SU-DHL-6 (cell line): ENCODE measurements at regions not wholly inside any gene's neighbourhood (a gene's known extent, or its start where the extent isn't known, plus 50 kb on each side); places are given as distances from the start of the nearest gene placed in this dataset.

Experiments used
- H2AFZ ChIP-seq: fragments of 200-600 bp; sonication (generic); 2 replicates; pipeline ENCODE4 v1.6.1; 2014; ENCODE audit warnings: low read depth, mild to moderate bottlenecking, moderate library complexity, mixed read lengths, antibody characterized with exemption, low read length; ENCODE audit not compliant: severe bottlenecking
- H3F3A ChIP-seq: fragments of 200-600 bp; shearing (Covaris generic); 2 replicates; pipeline ENCODE4 v1.6.0; 2016; ENCODE audit warnings: antibody characterized with exemption, mild to moderate bottlenecking; ENCODE audit not compliant: insufficient read depth
- H3K27ac ChIP-seq: fragments of 200-600 bp; sonication (generic); 2 replicates; pipeline ENCODE4 v1.5.1; 2016; ENCODE audit warnings: low read depth, mild to moderate bottlenecking, low read length, moderate library complexity, mixed read lengths
- H3K27me3 ChIP-seq: fragments of 200-600 bp; sonication (generic), shearing (Covaris generic); 2 replicates; pipeline ENCODE4 v1.6.0; 2014; ENCODE audit warnings: mild to moderate bottlenecking, low read length
- H3K36me3 ChIP-seq: fragments of 200-600 bp; sonication (generic); 2 replicates; pipeline ENCODE4 v1.6.1; 2014; ENCODE audit warnings: mild to moderate bottlenecking, low read length, mixed read lengths
- H3K4me2 ChIP-seq: fragments of 300-600, 200-600 bp; shearing (Covaris generic), sonication (generic); 2 replicates; pipeline ENCODE4 v1.6.0; 2014; ENCODE audit warnings: low read length, low read depth, mild to moderate bottlenecking; ENCODE audit not compliant: poor library complexity, severe bottlenecking
- H3K4me3 ChIP-seq: fragments of 200-600 bp; sonication (generic); 2 replicates; pipeline ENCODE4 v1.5.1; 2014; ENCODE audit warnings: antibody characterized with exemption, low read length, mild to moderate bottlenecking, mixed read lengths; ENCODE audit not compliant: insufficient read depth, poor library complexity, severe bottlenecking
- H3K79me2 ChIP-seq: fragments of 200-600 bp; sonication (generic); 2 replicates; pipeline ENCODE4 v1.6.1; 2014; ENCODE audit warnings: mild to moderate bottlenecking, low read length, moderate library complexity; ENCODE audit not compliant: insufficient read depth
- H3K9ac ChIP-seq: fragments of 200-600 bp; sonication (generic); 2 replicates; pipeline ENCODE4 v1.7.0; 2014; ENCODE audit warnings: mild to moderate bottlenecking, low read length
- H3K9me2 ChIP-seq: fragments of 200-600 bp; sonication (generic); replicated peaks from 2 replicates; pipeline ENCODE4 v1.6.1; 2014; ENCODE audit warnings: low read length; ENCODE audit not compliant: insufficient read depth
- H3K9me3 ChIP-seq: fragments of 200-600 bp; sonication (generic); 2 replicates; pipeline ENCODE4 v1.6.1; 2014; ENCODE audit warnings: low read length, mixed read lengths; ENCODE audit not compliant: insufficient read depth
- H4K20me1 ChIP-seq: fragments of 200-600 bp; sonication (generic); 2 replicates; pipeline ENCODE4 v1.6.1; 2014; ENCODE audit warnings: low read depth, mild to moderate bottlenecking, antibody characterized with exemption, low read length, moderate library complexity, mixed read lengths
- EZH2phosphoT487 ChIP-seq: fragments of 200-600 bp; sonication (generic), shearing (Covaris generic); conservative IDR thresholded peaks from 2 replicates; pipeline ENCODE4 v1.6.1; 2018; ENCODE audit warnings: mild to moderate bottlenecking, antibody characterized with exemption, low read length, moderate library complexity, mixed read lengths
- TF ChIP-seq, protein P1 (sequence below): fragments of 200-600 bp; sonication (generic); IDR thresholded peaks from one replicate; pipeline ENCODE4 v1.5.1; 2017; ENCODE audit warnings: antibody characterized with exemption, mild to moderate bottlenecking, low read length, moderate library complexity; ENCODE audit not compliant: insufficient read depth, poor library complexity, severe bottlenecking

DNA sequence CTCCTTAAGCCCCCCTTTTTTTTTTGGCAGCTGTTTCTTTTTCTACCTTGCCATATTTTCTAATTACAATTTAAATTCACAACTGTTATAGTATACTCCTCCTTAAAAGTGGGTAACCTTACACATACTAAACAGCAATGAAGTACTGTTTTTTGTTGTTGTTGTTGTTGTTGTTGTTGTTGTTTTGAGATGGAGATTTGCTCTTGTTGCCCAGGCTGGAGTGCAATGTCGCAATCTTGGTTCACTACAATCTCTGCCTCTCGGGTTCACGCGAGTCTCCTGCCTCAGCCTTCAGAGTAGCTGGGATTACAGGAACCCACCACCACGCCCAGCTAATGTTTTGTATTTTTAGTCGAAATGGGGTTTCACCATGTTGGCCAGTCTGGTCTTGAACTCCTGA is 669.1 kb upstream of the CDH6 start:
- Histone ChIP-seq H3K36me3 (no peaks in the 10 kb centered on the region), H3K4me3 (no peak overlapping the region), H3K9me2 (no peaks in the 10 kb centered on the region), H3K9me3 (no peaks in the 10 kb centered on the region), H3K27ac (no peak overlapping the region), H3F3A (no peaks in the 10 kb centered on the region), H4K20me1 (no peaks in the 10 kb centered on the region), H3K9ac (no peak overlapping the region), H3K27me3 (no peaks in the 10 kb centered on the region), H3K79me2 (no peaks in the 10 kb centered on the region), H2AFZ (no peak overlapping the region), H3K4me2 (no peak overlapping the region)
- TF ChIP-seq, protein P1, sequence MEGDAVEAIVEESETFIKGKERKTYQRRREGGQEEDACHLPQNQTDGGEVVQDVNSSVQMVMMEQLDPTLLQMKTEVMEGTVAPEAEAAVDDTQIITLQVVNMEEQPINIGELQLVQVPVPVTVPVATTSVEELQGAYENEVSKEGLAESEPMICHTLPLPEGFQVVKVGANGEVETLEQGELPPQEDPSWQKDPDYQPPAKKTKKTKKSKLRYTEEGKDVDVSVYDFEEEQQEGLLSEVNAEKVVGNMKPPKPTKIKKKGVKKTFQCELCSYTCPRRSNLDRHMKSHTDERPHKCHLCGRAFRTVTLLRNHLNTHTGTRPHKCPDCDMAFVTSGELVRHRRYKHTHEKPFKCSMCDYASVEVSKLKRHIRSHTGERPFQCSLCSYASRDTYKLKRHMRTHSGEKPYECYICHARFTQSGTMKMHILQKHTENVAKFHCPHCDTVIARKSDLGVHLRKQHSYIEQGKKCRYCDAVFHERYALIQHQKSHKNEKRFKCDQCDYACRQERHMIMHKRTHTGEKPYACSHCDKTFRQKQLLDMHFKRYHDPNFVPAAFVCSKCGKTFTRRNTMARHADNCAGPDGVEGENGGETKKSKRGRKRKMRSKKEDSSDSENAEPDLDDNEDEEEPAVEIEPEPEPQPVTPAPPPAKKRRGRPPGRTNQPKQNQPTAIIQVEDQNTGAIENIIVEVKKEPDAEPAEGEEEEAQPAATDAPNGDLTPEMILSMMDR, result no peak
- no peak for TF ChIP-seq EZH2phosphoT487

DNA sequence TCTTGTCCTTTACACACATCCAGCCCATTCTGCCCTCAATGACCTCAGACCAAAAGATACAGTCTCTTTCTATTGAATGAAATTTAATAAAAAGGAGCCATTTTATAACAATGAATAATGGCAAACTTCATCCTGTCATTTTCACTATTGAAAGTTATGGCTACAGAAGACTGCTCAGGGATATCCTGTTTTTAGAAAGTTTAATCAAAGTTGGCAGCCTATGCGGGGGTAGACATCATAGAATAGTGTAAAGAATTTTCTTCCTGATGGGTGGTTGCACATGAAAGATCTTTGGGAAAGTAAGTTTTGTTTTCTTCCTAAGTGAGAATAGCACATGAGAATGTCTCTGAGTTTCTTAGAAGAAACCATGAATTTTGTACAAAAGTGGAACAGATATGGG is 670.4 kb upstream of the CDH6 start:
- Histone ChIP-seq H3K27ac (no peak overlapping the region), H3K9me2 (no peaks in the 10 kb centered on the region), H3F3A (no peaks in the 10 kb centered on the region), H3K9ac (no peak overlapping the region), H4K20me1 (no peaks in the 10 kb centered on the region), H2AFZ (no peak overlapping the region), H3K4me3 (no peak overlapping the region), H3K4me2 (no peak overlapping the region), H3K9me3 (no peaks in the 10 kb centered on the region), H3K79me2 (no peaks in the 10 kb centered on the region), H3K27me3 (no peaks in the 10 kb centered on the region), H3K36me3 (no peaks in the 10 kb centered on the region)
- TF ChIP-seq EZH2phosphoT487, result no peak
- TF ChIP-seq, protein P1, result no peak

DNA sequence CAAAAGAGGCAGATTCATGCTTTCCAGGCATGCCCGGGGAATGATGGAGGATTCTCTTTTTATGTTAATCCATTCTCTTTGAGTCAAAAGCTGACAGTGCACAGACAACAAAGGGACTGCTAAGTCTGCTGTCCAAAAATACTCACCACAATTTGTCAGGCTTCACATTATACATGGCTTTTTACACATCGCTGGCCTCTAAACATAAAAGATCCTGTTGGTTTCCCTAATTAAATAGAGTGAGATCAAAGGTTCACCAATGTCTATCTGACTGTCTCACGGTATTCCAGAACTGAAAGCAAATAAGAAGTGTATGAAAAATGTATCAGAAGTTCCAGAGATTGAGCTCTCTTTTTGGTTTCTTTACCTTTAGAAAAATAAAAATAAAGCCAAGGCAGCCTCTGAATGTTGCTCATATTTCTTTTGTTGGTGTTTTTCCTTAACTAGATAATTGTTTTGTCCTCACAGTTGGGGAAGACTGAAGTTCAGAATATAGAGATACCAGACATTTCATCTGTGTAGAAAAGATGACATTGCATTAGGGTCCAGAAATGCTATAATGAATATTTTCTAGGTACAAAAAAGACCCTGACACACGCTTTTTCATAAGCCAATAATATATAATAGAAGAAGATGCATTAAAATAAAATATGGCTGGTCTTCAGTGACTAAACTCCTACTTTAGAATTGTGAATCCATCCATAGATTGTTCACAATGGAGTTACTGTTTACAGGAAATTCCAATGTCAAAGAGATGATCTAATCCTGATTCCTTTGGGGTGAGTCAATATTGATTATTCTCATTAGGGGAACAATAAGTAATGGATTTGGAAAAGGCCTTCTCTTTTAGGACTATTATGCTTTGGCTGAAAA is 688.2 kb upstream of the CDH6 start:
- no peak overlapping the region for H2AFZ ChIP-seq
- no peak for TF ChIP-seq EZH2phosphoT487
- TF ChIP-seq, protein P1, result no peak
- no peaks in the 10 kb centered on the region for H3K79me2 ChIP-seq
- H3K9me3 ChIP-seq, result no peaks in the 10 kb centered on the region; the same call in 1 of the 2 replicates
- H3K27ac ChIP-seq, result no peak overlapping the region
- H3K4me2 ChIP-seq, result no peak overlapping the region
- H3K9me2 ChIP-seq, result no peaks in the 10 kb centered on the region
- H3K27me3 ChIP-seq, result no peaks in the 10 kb centered on the region
- no peaks in the 10 kb centered on the region for H4K20me1 ChIP-seq
- H3K4me3 ChIP-seq, result no peak overlapping the region
- H3K36me3 ChIP-seq, result no peaks in the 10 kb centered on the region
- no peaks in the 10 kb centered on the region for H3F3A ChIP-seq
- no peak overlapping the region for H3K9ac ChIP-seq
